GM12878 (cell line): ENCODE measurements at regions not wholly inside any gene's neighbourhood (a gene's known extent, or its start where the extent isn't known, plus 50 kb on each side); places are given as distances from the start of the nearest gene placed in this dataset.

Experiments used
- ATAC-seq: fragments of 200-7000 bp; cut with Tn5 transposase; 3 replicates; pipeline ENCODE4 v1.9.1; 2020; ENCODE audit warnings: mild to moderate bottlenecking, moderate library complexity
- BruUV-seq: library from RNA; stranded (reverse); fragments of 400-500 nt; replicated peaks from 2 replicates; lab custom pipeline; 2021; lab: Mats Ljungman, UMichigan
- CTCF ChIA-PET: fragments of 300-600 bp; sonication (Branson Sonifier 250); formaldehyde crosslinking; extraction: SDS; loops from one replicate; lab custom pipeline; 2021; ENCODE audit warnings: inconsistent platforms; lab: Yijun Ruan, JAX
- POLR2A ChIA-PET: fragments of 350-600 bp; formaldehyde crosslinking; extraction: SDS; loops from one replicate; lab custom pipeline; 2021; ENCODE audit warnings: inconsistent platforms; lab: Charles Lee
- RAD21 ChIA-PET: fragments of 300-600 bp; sonication (Branson Sonifier 250); formaldehyde crosslinking; loops from one replicate; lab custom pipeline; 2023; ENCODE audit warnings: antibody characterized with exemption; ENCODE audit not compliant: unreplicated experiment; lab: Charles Lee
- SMC1A ChIA-PET: fragments of 300-600 bp; sonication (Branson Sonifier 250); formaldehyde crosslinking; loops from one replicate; lab custom pipeline; 2023; ENCODE audit not compliant: unreplicated experiment, uncharacterized antibody; lab: Charles Lee
- DNase-seq: peaks from one replicate; pipeline ENCODE4 v3.0.0-alpha.2; 2011; ENCODE audit warnings: low read depth, low spot score
- FAIRE-seq: peaks from 3 replicates; lab custom pipeline; 2011; peaks lifted over from hg19 to GRCh38; lab: Jason Lieb, UNC
- H2AFZ ChIP-seq: 2 replicates; pipeline ENCODE4 v1.6.0; 2011; ENCODE audit warnings: low read depth, low read length, control low read depth; ENCODE audit not compliant: control insufficient read depth
- H3K27ac ChIP-seq: 2 replicates; pipeline ENCODE4 v1.5.1; 2011; ENCODE audit warnings: control low read depth; ENCODE audit not compliant: control insufficient read depth, insufficient read depth
- H3K27me3 ChIP-seq, 2 experiments: replicated peaks in 1 of 2; 2 replicates each; pipeline versions ENCODE4 v1.6.0 to v1.6.1; 2011; ENCODE audit warnings: low read length in 1 of 2; ENCODE audit not compliant: control insufficient read depth in 2 of 2, insufficient read depth in 2 of 2
- H3K36me3 ChIP-seq, 2 experiments: 2 replicates each; pipeline ENCODE4 v1.5.1; 2011; ENCODE audit warnings: low read length in 1 of 2; ENCODE audit not compliant: control insufficient read depth in 2 of 2, insufficient read depth in 2 of 2
- H3K4me1 ChIP-seq: 2 replicates; pipeline ENCODE4 v1.6.1; 2011; ENCODE audit warnings: mild to moderate bottlenecking, low read length, moderate library complexity, mixed read lengths; ENCODE audit not compliant: control insufficient read depth, insufficient read depth
- H3K4me2 ChIP-seq: 2 replicates; pipeline ENCODE4 v1.6.0; 2011; ENCODE audit warnings: control low read depth; ENCODE audit not compliant: control insufficient read depth, insufficient read depth
- H3K4me3 ChIP-seq: fragments of 200-600 bp; sonication (generic); 2 replicates; pipeline ENCODE4 v1.5.1; 2016
- H3K79me2 ChIP-seq: 2 replicates; pipeline ENCODE4 v1.6.0; 2011; ENCODE audit warnings: low read length; ENCODE audit not compliant: control insufficient read depth, insufficient read depth
- H3K9ac ChIP-seq: 2 replicates; pipeline ENCODE4 v1.8.0; 2011; ENCODE audit warnings: low read length, control low read depth, mixed read lengths; ENCODE audit not compliant: control insufficient read depth, insufficient read depth
- H3K9me3 ChIP-seq: replicated peaks from 3 replicates; pipeline ENCODE4 v1.5.1; 2011; ENCODE audit warnings: mild to moderate bottlenecking, low read length; ENCODE audit not compliant: control insufficient read depth, insufficient read depth
- H4K20me1 ChIP-seq: 2 replicates; pipeline ENCODE4 v1.6.0; 2011; ENCODE audit not compliant: control insufficient read depth, insufficient read depth
- BCL3 ChIP-seq: IDR thresholded peaks from 2 replicates; pipeline ENCODE4 v1.6.1; 2011; ENCODE audit warnings: borderline replicate concordance, low read depth, mild to moderate bottlenecking, moderate library complexity, low read length; ENCODE audit not compliant: insufficient read depth, poor library complexity, severe bottlenecking
- EED ChIP-seq: sonication (generic); IDR thresholded peaks from 2 replicates; pipeline ENCODE4 v1.6.1; 2016; ENCODE audit warnings: antibody characterized with exemption, low read depth
- KDM1A ChIP-seq: fragments of 200-600 bp; sonication (generic); IDR thresholded peaks from 2 replicates; pipeline ENCODE4 v1.6.1; 2016; ENCODE audit warnings: borderline replicate concordance
- MEF2B ChIP-seq: fragments of 450-650 bp; IDR thresholded peaks from 2 replicates; pipeline ENCODE4 v1.6.1; 2018; ENCODE audit warnings: mild to moderate bottlenecking, moderate library complexity; ENCODE audit not compliant: partially characterized antibody, poor library complexity, severe bottlenecking
- POU2F2 ChIP-seq: IDR thresholded peaks from 3 replicates; pipeline ENCODE4 v1.6.1; 2011; ENCODE audit warnings: low read depth, mild to moderate bottlenecking, low read length, borderline replicate concordance
- RAD21 ChIP-seq: IDR thresholded peaks from 2 replicates; pipeline ENCODE4 v1.6.1; 2011; ENCODE audit warnings: mild to moderate bottlenecking, low read depth, low read length, moderate library complexity; ENCODE audit not compliant: insufficient read depth
- RB1 ChIP-seq: fragments of 450-650 bp; formaldehyde crosslinking; IDR thresholded peaks from 2 replicates; pipeline ENCODE4 v1.6.1; 2017; ENCODE audit warnings: mild to moderate bottlenecking, borderline replicate concordance
- SIX5 ChIP-seq: IDR thresholded peaks from 2 replicates; pipeline ENCODE4 v1.6.1; 2011; ENCODE audit warnings: mild to moderate bottlenecking, low read depth, low read length, moderate library complexity; ENCODE audit not compliant: severe bottlenecking
- SMARCA5 ChIP-seq: fragments of 450-650 bp; IDR thresholded peaks from 2 replicates; pipeline ENCODE4 v1.6.1; 2017; ENCODE audit warnings: mild to moderate bottlenecking
- SPI1 ChIP-seq: IDR thresholded peaks from 2 replicates; pipeline ENCODE4 v1.6.1; 2011; ENCODE audit warnings: low read depth, mild to moderate bottlenecking, low read length, moderate library complexity, borderline replicate concordance; ENCODE audit not compliant: insufficient read depth
- SUZ12 ChIP-seq: fragments of 200-600 bp; sonication (generic); IDR thresholded peaks from one replicate; pipeline ENCODE4 v1.6.1; 2018; ENCODE audit warnings: antibody characterized with exemption, mild to moderate bottlenecking; ENCODE audit not compliant: unreplicated experiment
- ZNF274 ChIP-seq: IDR thresholded peaks from one replicate; pipeline ENCODE4 v1.8.0; 2011; ENCODE audit not compliant: insufficient read length, insufficient read depth
- ZNF384 ChIP-seq: IDR thresholded peaks from 2 replicates; pipeline ENCODE4 v1.6.1; 2012; ENCODE audit warnings: low read depth, mild to moderate bottlenecking, low read length, improper control_type of control experiment, borderline replicate concordance
- WGBS: methylation state at CpG from one replicate; pipeline ENCODE4 v1.1.6; 2016; ENCODE audit warnings: low lambda C conversion rate; ENCODE audit not compliant: insufficient replicate concordance, insufficient coverage; ENCODE audit errors: missing lambda C conversion rate; 5-methylcytosine and 5-hydroxymethylcytosine counted together
- in situ Hi-C: fragments of 300-500 bp; cut with MboI; formaldehyde crosslinking; loops from 9 replicates; pipeline ENCODE4 v1.14.3; 2018; ENCODE audit warnings: mixed read lengths
- intact Hi-C: fragments of 100-400 bp; cut with micrococcal nuclease; formaldehyde crosslinking; loops from one replicate; pipeline ENCODE4 v1.14.2; 2022; ENCODE audit not compliant: unreplicated experiment
- TF ChIP-seq, protein P1 (sequence below): fragments of 450-650 bp; formaldehyde crosslinking; IDR thresholded peaks from 2 replicates; pipeline ENCODE4 v1.5.0; 2022; ENCODE audit warnings: mild to moderate bottlenecking, missing genetic modification characterization
- TF ChIP-seq, protein P2 (sequence below): fragments of 450-650 bp; IDR thresholded peaks from 2 replicates; pipeline ENCODE4 v1.6.1; 2018; ENCODE audit warnings: mild to moderate bottlenecking, low read depth, moderate library complexity; ENCODE audit not compliant: partially characterized antibody
- TF ChIP-seq, protein P3 (sequence below): IDR thresholded peaks from 2 replicates; pipeline ENCODE4 v1.6.1; 2011; ENCODE audit warnings: low read depth, mild to moderate bottlenecking, low read length, moderate library complexity, borderline replicate concordance; ENCODE audit errors: extremely low read depth

GRCh38 chr1:95809391-95809790 lies 575.4 kb downstream of the RWDD3 start:
- no peak overlapping the region for H2AFZ ChIP-seq
- BruUV-seq = no TSS peak
- no peaks in the 10 kb centered on the region for H3K27me3 ChIP-seq
- DNase-seq (no peak), ATAC-seq (no peak), FAIRE-seq (no peak)
- no peaks in the 10 kb centered on the region for H3K79me2 ChIP-seq
- no peaks in the 10 kb centered on the region for H3K36me3 ChIP-seq
- in situ Hi-C loops (no loop called here), intact Hi-C loops (no loop called here)
- WGBS = 0% methylated on average over 1 of the region's 1 CpG
- ChIA-PET CTCF (no interaction called here), RAD21 (no interaction called here), SMC1A (no interaction called here), POLR2A (no interaction called here)
- no peak overlapping the region for H3K4me3 ChIP-seq
- H3K27ac ChIP-seq = no peak overlapping the region
- no peaks in the 10 kb centered on the region for H4K20me1 ChIP-seq
- H3K4me2 ChIP-seq = no peak overlapping the region
- H3K4me1 ChIP-seq = no peaks in the 10 kb centered on the region
- no peaks in the 10 kb centered on the region for H3K9me3 ChIP-seq
- no peak overlapping the region for H3K9ac ChIP-seq
- TF ChIP-seq, protein P1, sequence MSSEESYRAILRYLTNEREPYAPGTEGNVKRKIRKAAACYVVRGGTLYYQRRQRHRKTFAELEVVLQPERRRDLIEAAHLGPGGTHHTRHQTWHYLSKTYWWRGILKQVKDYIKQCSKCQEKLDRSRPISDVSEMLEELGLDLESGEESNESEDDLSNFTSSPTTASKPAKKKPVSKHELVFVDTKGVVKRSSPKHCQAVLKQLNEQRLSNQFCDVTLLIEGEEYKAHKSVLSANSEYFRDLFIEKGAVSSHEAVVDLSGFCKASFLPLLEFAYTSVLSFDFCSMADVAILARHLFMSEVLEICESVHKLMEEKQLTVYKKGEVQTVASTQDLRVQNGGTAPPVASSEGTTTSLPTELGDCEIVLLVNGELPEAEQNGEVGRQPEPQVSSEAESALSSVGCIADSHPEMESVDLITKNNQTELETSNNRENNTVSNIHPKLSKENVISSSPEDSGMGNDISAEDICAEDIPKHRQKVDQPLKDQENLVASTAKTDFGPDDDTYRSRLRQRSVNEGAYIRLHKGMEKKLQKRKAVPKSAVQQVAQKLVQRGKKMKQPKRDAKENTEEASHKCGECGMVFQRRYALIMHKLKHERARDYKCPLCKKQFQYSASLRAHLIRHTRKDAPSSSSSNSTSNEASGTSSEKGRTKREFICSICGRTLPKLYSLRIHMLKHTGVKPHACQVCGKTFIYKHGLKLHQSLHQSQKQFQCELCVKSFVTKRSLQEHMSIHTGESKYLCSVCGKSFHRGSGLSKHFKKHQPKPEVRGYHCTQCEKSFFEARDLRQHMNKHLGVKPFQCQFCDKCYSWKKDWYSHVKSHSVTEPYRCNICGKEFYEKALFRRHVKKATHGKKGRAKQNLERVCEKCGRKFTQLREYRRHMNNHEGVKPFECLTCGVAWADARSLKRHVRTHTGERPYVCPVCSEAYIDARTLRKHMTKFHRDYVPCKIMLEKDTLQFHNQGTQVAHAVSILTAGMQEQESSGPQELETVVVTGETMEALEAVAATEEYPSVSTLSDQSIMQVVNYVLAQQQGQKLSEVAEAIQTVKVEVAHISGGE (CRISPR knock-in tag) = no peak
- TF ChIP-seq MEF2B = no peak
- no peak for TF ChIP-seq BCL3
- no peak for TF ChIP-seq EED
- TF ChIP-seq SUZ12 = no peak
- TF ChIP-seq, protein P2, sequence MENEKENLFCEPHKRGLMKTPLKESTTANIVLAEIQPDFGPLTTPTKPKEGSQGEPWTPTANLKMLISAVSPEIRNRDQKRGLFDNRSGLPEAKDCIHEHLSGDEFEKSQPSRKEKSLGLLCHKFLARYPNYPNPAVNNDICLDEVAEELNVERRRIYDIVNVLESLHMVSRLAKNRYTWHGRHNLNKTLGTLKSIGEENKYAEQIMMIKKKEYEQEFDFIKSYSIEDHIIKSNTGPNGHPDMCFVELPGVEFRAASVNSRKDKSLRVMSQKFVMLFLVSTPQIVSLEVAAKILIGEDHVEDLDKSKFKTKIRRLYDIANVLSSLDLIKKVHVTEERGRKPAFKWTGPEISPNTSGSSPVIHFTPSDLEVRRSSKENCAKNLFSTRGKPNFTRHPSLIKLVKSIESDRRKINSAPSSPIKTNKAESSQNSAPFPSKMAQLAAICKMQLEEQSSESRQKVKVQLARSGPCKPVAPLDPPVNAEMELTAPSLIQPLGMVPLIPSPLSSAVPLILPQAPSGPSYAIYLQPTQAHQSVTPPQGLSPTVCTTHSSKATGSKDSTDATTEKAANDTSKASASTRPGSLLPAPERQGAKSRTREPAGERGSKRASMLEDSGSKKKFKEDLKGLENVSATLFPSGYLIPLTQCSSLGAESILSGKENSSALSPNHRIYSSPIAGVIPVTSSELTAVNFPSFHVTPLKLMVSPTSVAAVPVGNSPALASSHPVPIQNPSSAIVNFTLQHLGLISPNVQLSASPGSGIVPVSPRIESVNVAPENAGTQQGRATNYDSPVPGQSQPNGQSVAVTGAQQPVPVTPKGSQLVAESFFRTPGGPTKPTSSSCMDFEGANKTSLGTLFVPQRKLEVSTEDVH = no peak
- TF ChIP-seq RB1 = no peak
- TF ChIP-seq, protein P3, sequence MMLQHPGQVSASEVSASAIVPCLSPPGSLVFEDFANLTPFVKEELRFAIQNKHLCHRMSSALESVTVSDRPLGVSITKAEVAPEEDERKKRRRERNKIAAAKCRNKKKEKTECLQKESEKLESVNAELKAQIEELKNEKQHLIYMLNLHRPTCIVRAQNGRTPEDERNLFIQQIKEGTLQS = no peak
- TF ChIP-seq RAD21 = no peak
- no peak for TF ChIP-seq POU2F2
- TF ChIP-seq SIX5 = no peak
- TF ChIP-seq ZNF384 = no peak
- TF ChIP-seq KDM1A = no peak
- no peak for TF ChIP-seq SPI1
- TF ChIP-seq SMARCA5 = no peak
- no peak for TF ChIP-seq ZNF274
